GM10266 (cell line): ENCODE measurements at regions not wholly inside any gene's neighbourhood (a gene's known extent, or its start where the extent isn't known, plus 50 kb on each side); places are given as distances from the start of the nearest gene placed in this dataset.

ENCODE experiments used
- DNase-seq: peaks from one replicate; pipeline ENCODE4 v3.0.0; 2012; ENCODE audit errors: extremely low spot score
- TF ChIP-seq, protein P1 (sequence below): IDR thresholded peaks from 2 replicates; pipeline ENCODE4 v1.5.1; 2012; ENCODE audit warnings: mild to moderate bottlenecking, low read depth; ENCODE audit not compliant: control insufficient read depth, insufficient read depth; ENCODE audit errors: missing control alignments

DNA sequence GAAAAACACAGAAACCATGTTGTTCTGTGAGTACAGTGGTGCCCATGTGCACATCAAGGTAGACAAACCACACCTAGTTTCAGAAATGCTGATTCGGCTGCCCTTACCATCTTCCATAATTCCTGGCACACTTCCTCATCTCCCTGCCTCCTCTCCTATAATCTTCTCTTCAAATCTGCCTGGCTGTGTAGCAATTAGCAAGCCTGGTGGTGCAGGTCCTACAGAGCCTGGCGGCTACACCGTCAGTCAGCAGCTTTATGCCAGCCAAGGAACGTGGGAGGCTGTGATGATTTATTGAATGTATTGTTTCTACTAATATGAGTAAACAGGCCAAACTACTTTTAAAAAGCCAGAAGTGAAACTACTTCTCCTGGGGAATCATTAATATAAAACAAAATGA, 106.8 kb downstream of the SEMA6D start:
- TF ChIP-seq, protein P1, sequence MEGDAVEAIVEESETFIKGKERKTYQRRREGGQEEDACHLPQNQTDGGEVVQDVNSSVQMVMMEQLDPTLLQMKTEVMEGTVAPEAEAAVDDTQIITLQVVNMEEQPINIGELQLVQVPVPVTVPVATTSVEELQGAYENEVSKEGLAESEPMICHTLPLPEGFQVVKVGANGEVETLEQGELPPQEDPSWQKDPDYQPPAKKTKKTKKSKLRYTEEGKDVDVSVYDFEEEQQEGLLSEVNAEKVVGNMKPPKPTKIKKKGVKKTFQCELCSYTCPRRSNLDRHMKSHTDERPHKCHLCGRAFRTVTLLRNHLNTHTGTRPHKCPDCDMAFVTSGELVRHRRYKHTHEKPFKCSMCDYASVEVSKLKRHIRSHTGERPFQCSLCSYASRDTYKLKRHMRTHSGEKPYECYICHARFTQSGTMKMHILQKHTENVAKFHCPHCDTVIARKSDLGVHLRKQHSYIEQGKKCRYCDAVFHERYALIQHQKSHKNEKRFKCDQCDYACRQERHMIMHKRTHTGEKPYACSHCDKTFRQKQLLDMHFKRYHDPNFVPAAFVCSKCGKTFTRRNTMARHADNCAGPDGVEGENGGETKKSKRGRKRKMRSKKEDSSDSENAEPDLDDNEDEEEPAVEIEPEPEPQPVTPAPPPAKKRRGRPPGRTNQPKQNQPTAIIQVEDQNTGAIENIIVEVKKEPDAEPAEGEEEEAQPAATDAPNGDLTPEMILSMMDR: no peak
- DNase-seq: no peak

DNA sequence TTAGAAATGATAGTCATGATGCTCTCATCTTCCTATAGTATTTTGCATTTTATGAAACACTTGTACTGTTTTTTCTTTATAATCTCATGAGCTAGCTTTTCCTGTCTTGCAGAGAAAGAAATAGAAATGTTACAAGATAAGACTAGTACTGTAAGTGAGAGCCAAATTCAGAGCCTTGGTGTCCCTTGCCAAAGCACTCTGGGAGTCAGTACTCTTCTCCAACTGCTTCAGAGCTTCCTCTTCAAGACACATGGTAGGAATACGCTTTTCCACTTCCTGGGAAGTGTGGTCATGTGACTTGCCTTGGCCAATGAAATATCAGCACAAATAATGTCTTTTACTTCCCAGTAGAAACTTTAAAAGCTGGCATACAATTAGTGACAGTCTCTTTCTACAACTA, 112.4 kb downstream of the SEMA6D start:
- no peak for DNase-seq
- TF ChIP-seq, protein P1: no peak

DNA sequence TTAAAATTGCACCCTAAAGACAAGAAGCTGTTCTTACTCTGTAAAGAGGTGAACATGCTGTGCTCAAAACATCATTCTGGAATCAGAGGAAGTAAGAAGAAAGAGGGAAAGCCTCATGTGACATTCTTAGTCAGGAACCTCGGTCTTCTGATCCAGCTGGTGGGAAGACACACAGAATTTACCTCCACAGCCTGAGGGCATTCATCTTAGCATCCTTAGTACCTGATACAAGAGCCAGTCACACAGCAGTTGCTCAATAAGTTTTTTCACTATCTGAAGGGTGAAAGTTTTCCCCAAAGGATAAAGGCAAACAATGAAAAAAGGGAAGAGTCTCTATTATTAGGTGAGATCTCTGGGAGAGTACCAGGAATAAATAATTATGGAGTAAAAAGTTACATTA, 116.8 kb downstream of the SEMA6D start:
- DNase-seq: no peak
- TF ChIP-seq, protein P1: no peak

DNA sequence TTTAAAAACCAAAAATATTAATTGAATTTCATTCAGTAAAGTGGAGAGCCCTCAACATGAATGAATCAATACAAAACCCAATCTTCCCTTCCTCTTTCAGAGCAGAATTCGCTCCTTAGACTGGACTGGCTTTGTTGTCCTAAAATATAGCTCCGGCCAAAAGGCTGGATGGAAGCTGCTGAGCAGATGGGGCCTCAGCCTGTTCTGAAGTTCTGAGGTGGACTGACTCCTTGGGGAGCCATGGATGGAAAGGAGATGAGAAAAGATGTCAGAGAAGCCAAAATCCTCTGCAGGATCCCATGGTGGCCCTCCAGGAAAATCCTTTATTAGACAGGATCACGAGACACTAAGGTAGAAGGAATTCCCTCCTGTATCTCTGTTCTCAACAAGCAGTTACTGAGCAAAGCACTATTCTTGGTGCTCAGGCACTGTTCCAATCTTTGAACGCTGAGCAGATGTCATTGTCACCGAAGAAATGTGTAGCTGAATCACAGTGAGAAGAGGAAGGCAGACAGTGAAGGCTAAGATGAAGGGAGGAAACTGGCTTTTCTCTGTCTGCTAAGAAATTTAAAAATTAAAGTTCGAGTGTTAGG, 122.0 kb downstream of the SEMA6D start:
- no peak for DNase-seq
- TF ChIP-seq, protein P1: no peak

DNA sequence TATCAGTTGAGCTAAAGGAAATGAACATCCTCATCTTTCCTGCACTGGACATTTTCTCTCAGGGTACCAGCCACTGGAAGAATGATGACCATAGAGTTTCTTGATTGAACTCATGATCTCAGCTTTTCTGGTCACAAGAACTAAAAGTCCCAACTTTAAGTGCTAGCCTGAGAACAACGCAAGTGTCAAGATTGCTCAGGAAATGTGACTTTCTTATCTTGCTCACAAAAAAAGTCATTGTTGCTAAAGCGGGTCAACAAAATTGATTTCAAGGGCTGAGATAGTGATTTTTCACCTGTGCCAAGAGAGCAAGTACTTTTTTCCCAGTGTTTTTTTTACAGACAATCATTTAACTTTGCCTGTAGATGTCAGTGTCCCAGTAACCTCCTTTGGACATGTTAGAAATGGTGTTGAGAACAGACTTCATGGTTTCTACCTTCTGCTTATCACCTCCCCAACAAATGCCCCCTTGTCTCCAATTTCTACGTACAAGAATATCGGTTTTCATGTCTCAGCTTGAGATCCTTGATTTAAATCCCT, 125.9 kb downstream of the SEMA6D start:
- no peak for DNase-seq
- TF ChIP-seq, protein P1: no peak

DNA sequence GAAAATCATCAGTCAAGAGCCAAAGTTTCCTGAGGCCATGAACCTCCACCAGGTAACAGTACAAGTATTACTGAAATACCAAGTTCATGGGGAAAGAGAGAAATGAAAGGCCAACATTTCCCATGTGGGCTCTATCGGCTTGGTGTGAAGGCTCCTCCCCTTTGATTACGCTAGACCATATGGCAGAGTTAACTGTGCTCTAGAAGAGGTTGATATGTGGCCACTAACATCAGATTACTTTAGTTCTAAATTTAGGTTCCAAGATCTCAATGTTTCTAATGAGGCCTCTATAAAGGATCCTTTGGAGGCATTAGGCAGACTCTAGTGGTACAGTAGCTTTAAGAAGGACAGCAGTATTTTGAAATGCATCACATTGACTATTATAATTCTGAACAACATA, 127.1 kb downstream of the SEMA6D start:
- TF ChIP-seq, protein P1: no peak
- DNase-seq: no peak

DNA sequence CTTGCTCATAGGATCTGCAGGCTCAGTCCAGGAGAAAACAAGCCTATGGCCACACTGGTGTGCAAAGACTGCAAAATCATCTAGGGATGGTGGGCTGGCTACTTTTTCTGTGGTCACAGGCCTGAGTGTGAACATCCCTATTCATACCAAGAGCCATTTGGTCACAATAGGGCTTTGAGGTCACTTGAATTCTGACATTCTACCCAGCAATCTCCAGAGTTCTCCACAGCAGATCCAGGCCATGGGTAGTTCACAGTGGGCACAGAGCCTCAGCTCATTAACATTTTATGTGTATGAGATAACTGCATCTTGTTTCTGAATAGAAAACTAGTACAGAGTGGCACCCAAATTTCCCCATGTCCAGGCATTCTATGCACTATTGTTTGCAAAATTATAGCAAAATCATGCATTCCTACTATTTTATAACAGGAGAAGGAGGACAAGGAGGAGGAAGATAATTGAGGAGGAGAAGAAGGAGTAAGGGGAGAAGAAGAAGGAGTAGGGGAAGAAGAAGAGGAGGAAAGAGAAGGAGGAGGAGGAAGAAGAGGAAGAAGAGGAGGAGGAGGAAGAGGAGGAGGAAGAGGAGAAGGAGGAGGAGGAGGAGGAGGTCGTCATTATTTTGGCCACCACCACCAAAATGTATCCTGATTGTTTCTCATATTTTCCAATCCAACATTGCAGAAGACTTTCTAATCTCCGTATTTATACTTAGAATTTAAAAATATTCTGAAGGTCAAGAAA, 129.0 kb downstream of the SEMA6D start:
- TF ChIP-seq, protein P1: no peak
- no peak for DNase-seq
